A549 (cell line): ENCODE measurements at regions not wholly inside any gene's neighbourhood (a gene's known extent, or its start where the extent isn't known, plus 50 kb on each side); places are given as distances from the start of the nearest gene placed in this dataset.

Experiments used
- ATAC-seq, 2 experiments: fragments of 200-7000 bp in 1 of 2; fragments of >200 bp in 1 of 2; cut with Nextera tagmentation in 1 of 2; cut with Tn5 transposase in 1 of 2; 3 replicates each; pipeline versions ENCODE4 v1.8.0 to v1.9.1; 2018 to 2020; ENCODE audit warnings: mild to moderate bottlenecking in 1 of 2, moderate library complexity in 1 of 2
- CTCF ChIA-PET: fragments of 300-600 bp; sonication (Branson Sonifier 250); formaldehyde crosslinking; extraction: SDS; loops from one replicate; lab custom pipeline; 2021; ENCODE audit warnings: antibody characterized with exemption, inconsistent platforms; lab: Yijun Ruan, JAX
- POLR2A ChIA-PET: fragments of 350-600 bp; formaldehyde crosslinking; extraction: SDS; loops from one replicate; lab custom pipeline; 2021; ENCODE audit warnings: antibody characterized with exemption, inconsistent platforms; lab: Yijun Ruan, JAX
- DNase-seq, 2 experiments: peaks; one replicate each; pipeline versions ENCODE4 v3.0.0 to v3.0.0-alpha.2; 2011 to 2016; ENCODE audit warnings: low read depth in 1 of 2, low spot score in 1 of 2
- FAIRE-seq: peaks from 2 replicates; lab custom pipeline; 2011; peaks lifted over from hg19 to GRCh38; lab: Jason Lieb, UNC
- H3K27ac ChIP-seq, 2 experiments: fragments of >200 bp; sonication (Bioruptor Twin); formaldehyde crosslinking; 3 replicates each; pipeline ENCODE4 v1.5.1; 2016 to 2017
- H3K4me1 ChIP-seq: fragments of >200 bp; sonication (Bioruptor Twin); formaldehyde crosslinking; 3 replicates; pipeline ENCODE4 v1.6.1; 2016
- H3K4me2 ChIP-seq: fragments of >200 bp; sonication (Bioruptor Twin); formaldehyde crosslinking; 3 replicates; pipeline ENCODE4 v1.6.1; 2016
- H3K4me3 ChIP-seq: fragments of >200 bp; sonication (Bioruptor Twin); formaldehyde crosslinking; 3 replicates; pipeline ENCODE4 v1.5.1; 2016
- H3K9me3 ChIP-seq: fragments of >200 bp; sonication (Bioruptor Twin); formaldehyde crosslinking; 3 replicates; pipeline ENCODE4 v1.6.1; 2016
- ATOH8 ChIP-seq: fragments of 250-450 bp; sonication (Bioruptor Pico); IDR thresholded peaks from 2 replicates; pipeline ENCODE4 v1.5.0; 2020; ENCODE audit warnings: low read depth, mild to moderate bottlenecking, moderate library complexity
- BCL3 ChIP-seq: fragments of >200 bp; sonication (Bioruptor Twin); formaldehyde crosslinking; IDR thresholded peaks from 3 replicates; pipeline ENCODE4 v1.6.1; 2016
- BHLHE40 ChIP-seq: IDR thresholded peaks from 2 replicates; pipeline ENCODE4 v1.6.1; 2012; ENCODE audit warnings: low read depth, low read length, inconsistent platforms
- CBX8 ChIP-seq: fragments of 200-600 bp; sonication (generic); IDR thresholded peaks from 2 replicates; pipeline ENCODE4 v1.6.1; 2016
- CEBPB ChIP-seq, 2 experiments: fragments of >200 bp in 1 of 2; sonication (Bioruptor Twin) in 1 of 2; formaldehyde crosslinking in 1 of 2; IDR thresholded peaks; 2 replicates each; pipeline ENCODE4 v1.6.1; 2012 to 2016
- CTCF ChIP-seq: fragments of >200 bp; sonication (Bioruptor Twin); formaldehyde crosslinking; IDR thresholded peaks from 3 replicates; pipeline ENCODE4 v1.5.1; 2016
- EHF ChIP-seq: fragments of 250-450 bp; sonication (Bioruptor Pico); IDR thresholded peaks from 2 replicates; pipeline ENCODE4 v1.5.0; 2020; ENCODE audit warnings: mild to moderate bottlenecking
- EHMT2 ChIP-seq: fragments of 200-600 bp; sonication (generic); IDR thresholded peaks from 2 replicates; pipeline ENCODE4 v1.6.1; 2016; ENCODE audit warnings: antibody characterized with exemption, low read depth, mild to moderate bottlenecking, moderate library complexity
- EP300 ChIP-seq, 2 experiments: fragments of >200 bp; sonication (Bioruptor Twin); formaldehyde crosslinking; IDR thresholded peaks; 2 replicates in 1 of 2; 3 replicates in 1 of 2; pipeline ENCODE4 v1.6.1; 2016 to 2017
- ESRRA ChIP-seq: fragments of 150-350 bp; IDR thresholded peaks from 2 replicates; pipeline ENCODE4 v1.6.1; 2014; ENCODE audit warnings: mild to moderate bottlenecking, low read length, borderline replicate concordance
- GATA3 ChIP-seq: IDR thresholded peaks from 2 replicates; pipeline ENCODE4 v1.6.1; 2012; ENCODE audit warnings: borderline replicate concordance
- HES2 ChIP-seq: fragments of >200 bp; sonication (Bioruptor Twin); formaldehyde crosslinking; IDR thresholded peaks from 2 replicates; pipeline ENCODE4 v1.6.1; 2016
- HOXA7 ChIP-seq: fragments of 250-450 bp; sonication (Bioruptor Pico); IDR thresholded peaks from 2 replicates; pipeline ENCODE4 v1.5.0; 2020; ENCODE audit warnings: mild to moderate bottlenecking, moderate library complexity
- JUNB ChIP-seq: fragments of >200 bp; sonication (Bioruptor Twin); formaldehyde crosslinking; IDR thresholded peaks from 2 replicates; pipeline ENCODE4 v1.6.1; 2016
- KDM1A ChIP-seq: fragments of 200-600 bp; sonication (generic); IDR thresholded peaks from 2 replicates; pipeline ENCODE4 v1.6.1; 2016; ENCODE audit warnings: low read depth, mild to moderate bottlenecking
- MAFK ChIP-seq: fragments of 450-650 bp; IDR thresholded peaks from 2 replicates; pipeline ENCODE4 v1.6.1; 2014; ENCODE audit not compliant: partially characterized antibody
- MAX ChIP-seq: IDR thresholded peaks from 2 replicates; pipeline ENCODE4 v1.6.1; 2012
- POLR2AphosphoS2 ChIP-seq: conservative IDR thresholded peaks from 2 replicates; pipeline ENCODE4 v1.6.1; 2012; ENCODE audit warnings: low read length, improper control_type of control experiment, inconsistent platforms
- RARB ChIP-seq: fragments of 250-450 bp; sonication (Bioruptor Pico); IDR thresholded peaks from 2 replicates; pipeline ENCODE4 v1.8.0; 2021; ENCODE audit warnings: mild to moderate bottlenecking, moderate library complexity
- RCOR1 ChIP-seq: fragments of 150-350 bp; IDR thresholded peaks from 2 replicates; pipeline ENCODE4 v1.6.1; 2014; ENCODE audit warnings: antibody characterized with exemption, low read length, low read depth
- REST ChIP-seq: fragments of 200-600 bp; sonication (generic); IDR thresholded peaks from 2 replicates; pipeline ENCODE4 v1.6.1; 2016; ENCODE audit warnings: antibody characterized with exemption, mild to moderate bottlenecking, moderate library complexity
- SREBF2 ChIP-seq: fragments of 450-650 bp; IDR thresholded peaks from 2 replicates; pipeline ENCODE4 v1.6.1; 2014; ENCODE audit warnings: mild to moderate bottlenecking, moderate library complexity
- WGBS: methylation state at CpG from one replicate; pipeline ENCODE4 v1.1.6; 2017; ENCODE audit errors: missing lambda C conversion rate; 5-methylcytosine and 5-hydroxymethylcytosine counted together

GRCh38 chr3:187520027-187520945 is 149.9 kb downstream of the SST start (continued):
- TF ChIP-seq REST (no peak), EHF (CRISPR knock-in tag) (no peak), ESRRA (no peak)
- TF ChIP-seq, all 56 proteins: peak for 0

- no peak for TF ChIP-seq RCOR1
- peak; percentile 51 for TF ChIP-seq MAFK
- ChIA-PET CTCF (no interaction called here), POLR2A (no interaction called here)
- Histone ChIP-seq H3K27ac (no peak overlapping the region), H3K4me1 (no peaks in the 10 kb centered on the region), H3K4me3 (no peak overlapping the region), H3K4me2 (no peak overlapping the region), H3K9me3 (no peaks in the 10 kb centered on the region)
- FAIRE-seq, result no peak
- ATAC-seq, result no peak
- DNase-seq, result no peak
- WGBS, result 55% methylated on average over 9 of the region's 9 CpGs
Observed at GRCh38 chr3:187519428-187519890, 150.7 kb downstream of the SST start.

DNA sequence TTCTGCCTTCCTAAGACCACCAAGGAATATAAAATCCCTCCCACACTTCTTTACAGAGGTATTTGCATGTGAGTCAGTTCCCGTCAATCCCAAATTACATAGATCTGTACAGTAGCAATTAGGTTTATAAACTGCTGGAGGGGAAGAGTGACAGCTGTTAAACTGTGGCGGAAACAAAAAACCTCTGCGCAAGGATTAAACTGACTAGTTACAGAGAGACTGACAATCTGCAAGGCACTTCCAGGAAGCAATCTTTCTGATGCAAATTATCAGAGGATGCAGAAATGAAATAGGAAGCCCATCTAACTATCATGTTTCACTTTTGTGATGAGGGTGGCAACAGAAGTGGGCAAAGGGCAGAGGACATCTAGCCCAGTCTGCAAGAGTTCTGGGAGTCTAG is 150.4 kb downstream of the RTP4 start:
- H3K4me3 ChIP-seq, result no peak overlapping the region
- 81% methylated on average over 3 of the region's 3 CpGs for WGBS
- CTCF ChIA-PET, result no interaction called here
- FAIRE-seq, result no peak
- ATAC-seq, result no peak
- H3K4me2 ChIP-seq, result no peak overlapping the region
- DNase-seq, result no peak
- no peaks in the 10 kb centered on the region for H3K9me3 ChIP-seq
- no peak for TF ChIP-seq CEBPB (IDR thresholded peaks at IDR 0.05)
- TF ChIP-seq RARB (CRISPR knock-in tag), result no peak
- no peak for TF ChIP-seq HOXA7 (CRISPR knock-in tag)
- TF ChIP-seq CBX8, result no peak
- TF ChIP-seq KDM1A, result no peak
- no peak for TF ChIP-seq POLR2AphosphoS2
- TF ChIP-seq EHMT2, result no peak
- TF ChIP-seq MAX, result no peak
- TF ChIP-seq GATA3, result no peak
- no peak for TF ChIP-seq JUNB
- no peak for TF ChIP-seq BHLHE40
- TF ChIP-seq HES2, result no peak
- no peak for TF ChIP-seq EP300 (IDR thresholded peaks at IDR 0.05)
- TF ChIP-seq MAFK, result no peak
- TF ChIP-seq SREBF2, result no peak
- TF ChIP-seq ATOH8, result no peak
- TF ChIP-seq CTCF, result no peak
- TF ChIP-seq BCL3, result no peak
- TF ChIP-seq, all 56 proteins: peak for 0
- no peak overlapping the region for H3K27ac ChIP-seq
- H3K4me1 ChIP-seq, result no peaks in the 10 kb centered on the region
- POLR2A ChIA-PET, result no interaction called here
